ENCODE measurements at regions not wholly inside any gene's neighbourhood (a gene's known extent, or its start where the extent isn't known, plus 50 kb on each side); places are given as distances from the start of the nearest gene placed in this dataset.

GRCh38 chr16:86391984-86392383 lies 118.3 kb upstream of the FOXF1 start:
- TF ChIP-seq CTCF (IDR thresholded peaks at IDR 0.05) (no peak), POLR2A (IDR thresholded peaks at IDR 0.05) (no peak), EP300 (IDR thresholded peaks at IDR 0.05) (no peak)
